H9 (cell line): ENCODE measurements at regions not wholly inside any gene's neighbourhood (a gene's known extent, or its start where the extent isn't known, plus 50 kb on each side); places are given as distances from the start of the nearest gene placed in this dataset.
A peak's percentile ranks its signal among the peaks of the same experiment; 100 is the strongest.

Experiments used
- DNase-seq: peaks from one replicate; pipeline ENCODE4 v3.0.0-alpha.2; 2017
- H2AFZ ChIP-seq: one replicate; pipeline ENCODE4 v1.6.1; 2013; ENCODE audit warnings: mild to moderate bottlenecking, low read length, control low read depth, moderate library complexity
- H2AK5ac ChIP-seq: 2 replicates; pipeline ENCODE4 v1.6.1; 2013; ENCODE audit warnings: low read length, control low read depth, mixed read lengths; ENCODE audit not compliant: insufficient read length
- H2BK120ac ChIP-seq: one replicate; pipeline ENCODE4 v1.6.1; 2013; ENCODE audit warnings: low read depth, mild to moderate bottlenecking, low read length, control low read depth, inconsistent platforms; ENCODE audit not compliant: poor library complexity, severe bottlenecking
- H2BK12ac ChIP-seq: 2 replicates; pipeline ENCODE4 v1.6.1; 2013; ENCODE audit warnings: low read length, control low read depth, mixed read lengths, low read depth; ENCODE audit not compliant: insufficient read length
- H2BK15ac ChIP-seq: 2 replicates; pipeline ENCODE4 v1.6.1; 2013; ENCODE audit warnings: low read depth, low read length, control low read depth
- H2BK20ac ChIP-seq: one replicate; pipeline ENCODE4 v1.6.1; 2013; ENCODE audit warnings: low read depth, mild to moderate bottlenecking, low read length, control low read depth, inconsistent platforms; ENCODE audit not compliant: poor library complexity, severe bottlenecking
- H2BK5ac ChIP-seq: 2 replicates; pipeline ENCODE4 v1.6.1; 2013; ENCODE audit warnings: low read length, control low read depth, mixed read lengths; ENCODE audit not compliant: insufficient read length
- H3K14ac ChIP-seq: 2 replicates; pipeline ENCODE4 v1.6.1; 2013; ENCODE audit warnings: low read length, control low read depth; ENCODE audit not compliant: insufficient read depth
- H3K18ac ChIP-seq: 2 replicates; pipeline ENCODE4 v1.6.1; 2013; ENCODE audit warnings: low read depth, mild to moderate bottlenecking, mixed read lengths, low read length, control low read depth; ENCODE audit not compliant: insufficient read length
- H3K23ac ChIP-seq: 2 replicates; pipeline ENCODE4 v1.6.1; 2013; ENCODE audit warnings: low read length, control low read depth, mixed read lengths, low read depth; ENCODE audit not compliant: insufficient read length
- H3K23me2 ChIP-seq: 2 replicates; pipeline ENCODE4 v1.6.1; 2013; ENCODE audit warnings: low read depth, mild to moderate bottlenecking, mixed read lengths, low read length, control low read depth; ENCODE audit not compliant: insufficient read length, poor library complexity, severe bottlenecking
- H3K27ac ChIP-seq: 2 replicates; pipeline ENCODE4 v1.5.1; 2013; ENCODE audit warnings: low read length, control low read depth, mixed read lengths, low read depth; ENCODE audit not compliant: insufficient read length
- H3K27me3 ChIP-seq: 2 replicates; pipeline ENCODE4 v1.6.1; 2013; ENCODE audit warnings: low read length, control low read depth, inconsistent platforms; ENCODE audit not compliant: insufficient read depth
- H3K4ac ChIP-seq: 2 replicates; pipeline ENCODE4 v1.6.1; 2013; ENCODE audit warnings: low read depth, mild to moderate bottlenecking, control low read depth, inconsistent platforms, low read length, moderate library complexity
- H3K4me1 ChIP-seq: 2 replicates; pipeline ENCODE4 v1.6.1; 2013; ENCODE audit warnings: low read length, control low read depth, inconsistent platforms; ENCODE audit not compliant: insufficient read depth
- H3K4me2 ChIP-seq: 2 replicates; pipeline ENCODE4 v1.6.1; 2013; ENCODE audit warnings: low read length, control low read depth, mixed read lengths; ENCODE audit not compliant: insufficient read length, insufficient read depth
- H3K56ac ChIP-seq: 2 replicates; pipeline ENCODE4 v1.6.1; 2013; ENCODE audit warnings: low read depth, mild to moderate bottlenecking, mixed read lengths, low read length, control low read depth; ENCODE audit not compliant: insufficient read length
- H3K79me1 ChIP-seq: 2 replicates; pipeline ENCODE4 v1.6.1; 2013; ENCODE audit warnings: low read depth, mild to moderate bottlenecking, moderate library complexity, low read length, control low read depth, inconsistent platforms; ENCODE audit not compliant: insufficient read depth, poor library complexity, severe bottlenecking
- H3K79me2 ChIP-seq: 2 replicates; pipeline ENCODE4 v1.6.1; 2013; ENCODE audit warnings: low read length, control low read depth, inconsistent platforms; ENCODE audit not compliant: insufficient read depth
- H3K9ac ChIP-seq: 2 replicates; pipeline ENCODE4 v1.6.1; 2013; ENCODE audit warnings: low read length, control low read depth, mixed read lengths; ENCODE audit not compliant: insufficient read length; ENCODE audit errors: extremely low read depth
- H3K9me3 ChIP-seq: one replicate; pipeline ENCODE4 v1.6.1; 2013; ENCODE audit warnings: low read depth, low read length, inconsistent platforms; ENCODE audit not compliant: control insufficient read depth
- H3T11ph ChIP-seq: one replicate; pipeline ENCODE4 v1.6.1; 2013; ENCODE audit warnings: mild to moderate bottlenecking, low read length, control low read depth, inconsistent platforms
- H4K20me1 ChIP-seq: one replicate; pipeline ENCODE4 v1.6.1; 2013; ENCODE audit not compliant: control insufficient read depth, insufficient read length, insufficient read depth
- H4K5ac ChIP-seq: 2 replicates; pipeline ENCODE4 v1.6.1; 2013; ENCODE audit warnings: low read depth, mild to moderate bottlenecking, mixed read lengths, low read length, control low read depth; ENCODE audit not compliant: insufficient read length
- H4K8ac ChIP-seq: replicated peaks from 2 replicates; pipeline ENCODE4 v1.6.1; 2013; ENCODE audit warnings: low read length, control low read depth, mixed read lengths, low read depth; ENCODE audit not compliant: insufficient read length
- H4K91ac ChIP-seq: 2 replicates; pipeline ENCODE4 v1.6.1; 2013; ENCODE audit warnings: low read depth, mild to moderate bottlenecking, moderate library complexity, mixed read lengths, low read length, control low read depth; ENCODE audit not compliant: insufficient read length
- H3K27ac Mint-ChIP-seq, 3 experiments: 2 replicates in 2 of 3; 3 replicates in 1 of 3; pipeline ENCODE4 v1.8.0; 2020 to 2021; ENCODE audit warnings: mixed read lengths in 3 of 3, mild to moderate bottlenecking in 1 of 3, moderate library complexity in 1 of 3
- H3K27me3 Mint-ChIP-seq: 2 replicates; pipeline ENCODE4 v1.8.0; 2021; ENCODE audit warnings: low read depth, mild to moderate bottlenecking, moderate library complexity, mixed read lengths
- H3K36me3 Mint-ChIP-seq, 3 experiments: 2 replicates in 2 of 3; 3 replicates in 1 of 3; pipeline ENCODE4 v1.8.0; 2020 to 2021; ENCODE audit warnings: low read depth in 3 of 3, mixed read lengths in 3 of 3; ENCODE audit not compliant: insufficient read depth in 1 of 3
- H3K4me1 Mint-ChIP-seq, 2 experiments: 2 replicates each; pipeline ENCODE4 v1.8.0; 2020; ENCODE audit warnings: mixed read lengths in 2 of 2
- H3K4me3 Mint-ChIP-seq, 2 experiments: 2 replicates in 1 of 2; 3 replicates in 1 of 2; pipeline ENCODE4 v1.8.0; 2020 to 2021; ENCODE audit warnings: mild to moderate bottlenecking in 2 of 2, mixed read lengths in 2 of 2, moderate library complexity in 1 of 2
- H3K9me3 Mint-ChIP-seq, 2 experiments: 2 replicates in 1 of 2; 3 replicates in 1 of 2; pipeline ENCODE4 v1.8.0; 2020; ENCODE audit warnings: mild to moderate bottlenecking in 2 of 2, mixed read lengths in 2 of 2, moderate library complexity in 1 of 2
- CTCF ChIP-seq: fragments of 200-600 bp; sonication (generic); conservative IDR thresholded peaks from 3 replicates; pipeline ENCODE4 v1.8.0; 2021; ENCODE audit warnings: antibody characterized with exemption, mild to moderate bottlenecking
- WGBS: extraction: QIAGEN DNeasy Blood & Tissue Kit; methylation state at CpG from one replicate; pipeline ENCODE4 v1.1.7; 2013; ENCODE audit warnings: missing lambda C conversion rate, low lambda C conversion rate, mixed read lengths; ENCODE audit not compliant: insufficient read length; ENCODE audit errors: extremely low coverage; 5-methylcytosine and 5-hydroxymethylcytosine counted together

DNA sequence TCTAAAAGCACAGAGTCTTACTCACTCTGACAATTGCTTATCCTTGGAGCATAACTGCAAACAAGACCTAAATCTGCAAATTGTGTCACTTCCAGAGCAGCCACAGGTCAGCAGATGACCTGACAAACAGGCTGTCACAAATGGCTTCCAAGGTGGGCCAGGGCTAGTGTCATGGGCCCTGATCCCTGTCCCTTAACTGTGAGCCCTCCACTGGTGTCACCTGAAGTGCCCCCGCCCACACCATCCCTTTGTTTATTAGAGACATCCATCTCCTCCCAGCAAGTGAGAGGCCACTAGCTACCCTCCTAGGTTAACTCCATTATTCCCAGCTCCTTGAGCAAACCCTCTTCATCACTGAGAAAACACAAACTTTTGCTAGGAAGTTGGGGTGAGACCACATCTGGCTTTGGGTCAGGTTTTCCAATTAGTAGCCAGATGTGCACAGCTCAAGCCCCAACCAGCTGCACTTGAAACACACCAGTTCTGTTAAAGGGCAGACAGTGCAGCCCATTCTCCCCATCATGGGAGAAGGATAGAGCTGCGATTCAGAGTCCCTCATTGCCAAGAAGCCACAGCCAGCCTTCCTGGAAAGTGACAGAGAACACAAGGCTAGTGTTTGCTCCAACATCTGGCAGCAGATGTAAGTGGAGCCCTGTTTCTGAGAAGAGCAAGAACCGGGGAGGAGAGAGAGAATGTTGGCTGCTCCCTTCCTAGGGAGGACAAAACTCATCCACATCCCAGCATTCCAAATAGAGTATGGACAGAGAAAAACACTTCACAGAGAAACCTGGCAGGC is 75.7 kb upstream of the NANOS1 start:
- Histone ChIP-seq H2BK12ac (no peak overlapping the region), H3K4me1 (no peaks in the 10 kb centered on the region), H3K79me2 (no peaks in the 10 kb centered on the region), H3K9me3 (no peaks in the 10 kb centered on the region), H3K56ac (no peak overlapping the region), H4K91ac (no peak overlapping the region), H3K14ac (no peak overlapping the region), H4K5ac (no peak overlapping the region), H3K4ac (no peak overlapping the region), H3K79me1 (no peaks in the 10 kb centered on the region), H2AFZ (no peak overlapping the region), H3K4me2 (no peak overlapping the region), H2BK5ac (no peak overlapping the region), H2BK120ac (no peak overlapping the region), H3K27me3 (no peaks in the 10 kb centered on the region), H2BK15ac (no peak overlapping the region), H3K9ac (no peak overlapping the region), H3K27ac (no peak overlapping the region), H4K20me1 (no peaks in the 10 kb centered on the region), H2AK5ac (no peak overlapping the region), H3T11ph (no peak overlapping the region), H3K23ac (no peak overlapping the region), H3K18ac (no peak overlapping the region), H3K23me2 (no peaks in the 10 kb centered on the region), H4K8ac (no peak overlapping the region), H2BK20ac (no peak overlapping the region)
- TF ChIP-seq CTCF = no peak
- no peak overlapping the region for H3K4me3 Mint-ChIP-seq
- H3K36me3 Mint-ChIP-seq = no peaks in the 10 kb centered on the region
- H3K27ac Mint-ChIP-seq = no peak overlapping the region; a peak in 1 of 7 replicates
- H3K4me1 Mint-ChIP-seq = peaks cover 9 to 22% of the 10 kb centered on the region in 2 experiments
- no CpG with 5 or more reads among the region's 3 CpGs for WGBS
- H3K27me3 Mint-ChIP-seq = peaks cover 2% of the 10 kb centered on the region; the same call in 1 of the 2 replicates
- no peaks in the 10 kb centered on the region for H3K9me3 Mint-ChIP-seq
- peak; percentile 15 for DNase-seq
